ENCODE measurements at regions not wholly inside any gene's neighbourhood (a gene's known extent, or its start where the extent isn't known, plus 50 kb on each side); places are given as distances from the start of the nearest gene placed in this dataset.

DNA sequence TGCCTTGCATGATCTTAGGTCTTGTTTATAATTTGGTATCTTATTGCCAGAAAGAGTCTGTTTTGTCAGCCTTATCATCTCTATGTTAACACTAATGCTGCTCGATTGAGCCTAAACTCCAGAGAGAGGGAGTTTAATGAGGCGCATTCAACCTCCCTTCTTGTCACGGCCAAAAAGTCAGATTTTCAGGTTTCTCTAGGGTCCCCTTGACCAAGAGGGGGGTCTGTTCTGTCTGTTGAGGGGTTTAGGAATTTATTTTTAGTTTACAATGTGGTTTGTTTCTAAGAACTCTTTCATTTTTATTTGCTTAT, 285.7 kb upstream of the VWC2 start:
- Histone ChIP-seq H4K20me1 (ENCODE audit: insufficient read depth) (no peaks in the 10 kb centered on the region), H3K4me1 (ENCODE audit: control insufficient read depth in 1 of 2, insufficient read depth in 2 of 2, low read length in 2 of 2) (no peaks in the 10 kb centered on the region), H3K27me3 (ENCODE audit: insufficient read depth, low read length) (no peaks in the 10 kb centered on the region), H3K27ac (ENCODE audit: low read depth, low read length) (no peak overlapping the region), H3K9me2 (ENCODE audit: insufficient read depth) (no peaks in the 10 kb centered on the region), H3K36me3 (ENCODE audit: control insufficient read depth in 1 of 2, insufficient read depth in 2 of 2, low read length in 2 of 2) (no peaks in the 10 kb centered on the region), H3K9me3 (ENCODE audit: control insufficient read depth in 1 of 2, insufficient read depth in 1 of 2, low read depth in 1 of 2, low read length in 2 of 2) (peaks cover 27 to 33% of the 10 kb centered on the region in 2 experiments; a peak in 2 of 4 replicates), H3K9ac (ENCODE audit: low read length) (no peak overlapping the region), H2AFZ (ENCODE audit: low read depth, low read length, poor library complexity, severe bottlenecking) (no peak overlapping the region), H3K79me2 (ENCODE audit: insufficient read depth, low read length) (no peaks in the 10 kb centered on the region), H3K4me3 (replicated peaks in 1 of 2; ENCODE audit: low read depth in 1 of 2, low read length in 2 of 2) (no peak overlapping the region), H3K4me2 (ENCODE audit: low read length) (no peak overlapping the region)
- RAD21 ChIA-PET (ENCODE audit: low non-redundant PET in 1 of 2, low total read pairs in 2 of 2, uncharacterized antibody in 2 of 2, unreplicated experiment in 2 of 2): no interaction called here
- CTCF ChIA-PET: no interaction called here
- no peak for DNase-seq (ENCODE audit: low read depth, low spot score)
- POLR2A ChIA-PET: no interaction called here
- BruUV-seq (replicated peaks): no TSS peak
- no peak for ATAC-seq
- intact Hi-C loops (cut with micrococcal nuclease): no loop called here
- TF ChIP-seq JUND (IDR thresholded peaks at IDR 0.05) (no peak), TCF7L2 (IDR thresholded peaks at IDR 0.05; ENCODE audit: borderline replicate concordance, extremely low read depth, insufficient read depth, insufficient read length) (no peak), ZFX (IDR thresholded peaks at IDR 0.05) (no peak), CBX3 (IDR thresholded peaks at IDR 0.05; ENCODE audit: low read depth) (no peak), ELF1 (IDR thresholded peaks at IDR 0.05; ENCODE audit: borderline replicate concordance, low read depth) (no peak), EZH2 (IDR thresholded peaks at IDR 0.05) (no peak), YY1 (IDR thresholded peaks at IDR 0.05; ENCODE audit: extremely low read depth, insufficient replicate concordance, low read depth, low read length) (no peak)

GRCh38 chr7:49488573-49488972, 284.9 kb upstream of the VWC2 start:
- Histone ChIP-seq H4K20me1 (ENCODE audit: insufficient read depth) (no peaks in the 10 kb centered on the region), H3K36me3 (ENCODE audit: control insufficient read depth in 1 of 2, insufficient read depth in 2 of 2, low read length in 2 of 2) (no peaks in the 10 kb centered on the region), H3K27me3 (ENCODE audit: insufficient read depth, low read length) (no peaks in the 10 kb centered on the region), H3K9ac (ENCODE audit: low read length) (no peak overlapping the region), H3K27ac (ENCODE audit: low read depth, low read length) (no peak overlapping the region), H3K9me3 (ENCODE audit: control insufficient read depth in 1 of 2, insufficient read depth in 1 of 2, low read depth in 1 of 2, low read length in 2 of 2) (peaks cover 20 to 32% of the 10 kb centered on the region in 2 experiments; a peak in 2 of 4 replicates), H3K9me2 (ENCODE audit: insufficient read depth) (no peaks in the 10 kb centered on the region), H3K4me1 (ENCODE audit: control insufficient read depth in 1 of 2, insufficient read depth in 2 of 2, low read length in 2 of 2) (no peaks in the 10 kb centered on the region), H3K79me2 (ENCODE audit: insufficient read depth, low read length) (no peaks in the 10 kb centered on the region), H3K4me3 (replicated peaks in 1 of 2; ENCODE audit: low read depth in 1 of 2, low read length in 2 of 2) (no peak overlapping the region), H3K4me2 (ENCODE audit: low read length) (no peak overlapping the region), H2AFZ (ENCODE audit: low read depth, low read length, poor library complexity, severe bottlenecking) (no peak overlapping the region)
- ATAC-seq: no peak
- no peak for DNase-seq (ENCODE audit: low read depth, low spot score)
- intact Hi-C loops (cut with micrococcal nuclease): no loop called here
- ChIA-PET POLR2A (no interaction called here), CTCF (no interaction called here), RAD21 (ENCODE audit: low non-redundant PET in 1 of 2, low total read pairs in 2 of 2, uncharacterized antibody in 2 of 2, unreplicated experiment in 2 of 2) (no interaction called here)
- TF ChIP-seq ZFX (IDR thresholded peaks at IDR 0.05): no peak
- TF ChIP-seq EZH2 (IDR thresholded peaks at IDR 0.05): no peak
- TF ChIP-seq ELF1 (IDR thresholded peaks at IDR 0.05; ENCODE audit: borderline replicate concordance, low read depth): no peak
- no peak for TF ChIP-seq ATF3 (IDR thresholded peaks at IDR 0.05)
- no peak for TF ChIP-seq MAX (IDR thresholded peaks at IDR 0.05)
- no peak for TF ChIP-seq CEBPB (IDR thresholded peaks at IDR 0.05; ENCODE audit: low read depth)
- TF ChIP-seq, protein P1, sequence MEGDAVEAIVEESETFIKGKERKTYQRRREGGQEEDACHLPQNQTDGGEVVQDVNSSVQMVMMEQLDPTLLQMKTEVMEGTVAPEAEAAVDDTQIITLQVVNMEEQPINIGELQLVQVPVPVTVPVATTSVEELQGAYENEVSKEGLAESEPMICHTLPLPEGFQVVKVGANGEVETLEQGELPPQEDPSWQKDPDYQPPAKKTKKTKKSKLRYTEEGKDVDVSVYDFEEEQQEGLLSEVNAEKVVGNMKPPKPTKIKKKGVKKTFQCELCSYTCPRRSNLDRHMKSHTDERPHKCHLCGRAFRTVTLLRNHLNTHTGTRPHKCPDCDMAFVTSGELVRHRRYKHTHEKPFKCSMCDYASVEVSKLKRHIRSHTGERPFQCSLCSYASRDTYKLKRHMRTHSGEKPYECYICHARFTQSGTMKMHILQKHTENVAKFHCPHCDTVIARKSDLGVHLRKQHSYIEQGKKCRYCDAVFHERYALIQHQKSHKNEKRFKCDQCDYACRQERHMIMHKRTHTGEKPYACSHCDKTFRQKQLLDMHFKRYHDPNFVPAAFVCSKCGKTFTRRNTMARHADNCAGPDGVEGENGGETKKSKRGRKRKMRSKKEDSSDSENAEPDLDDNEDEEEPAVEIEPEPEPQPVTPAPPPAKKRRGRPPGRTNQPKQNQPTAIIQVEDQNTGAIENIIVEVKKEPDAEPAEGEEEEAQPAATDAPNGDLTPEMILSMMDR (IDR thresholded peaks at IDR 0.05 in 2 of 3, conservative IDR thresholded peaks at IDR 0.05 in 1 of 3; ENCODE audit: borderline replicate concordance in 1 of 3, insufficient read depth in 1 of 3, low read depth in 2 of 3, low read length in 2 of 3): no peak
- no peak for TF ChIP-seq RAD21 (IDR thresholded peaks at IDR 0.05; ENCODE audit: low read depth)
- TF ChIP-seq YY1 (IDR thresholded peaks at IDR 0.05; ENCODE audit: extremely low read depth, insufficient replicate concordance, low read depth, low read length): no peak
- BruUV-seq (replicated peaks): no TSS peak
